HG03565 (cell line): ENCODE measurements at regions not wholly inside any gene's neighbourhood (a gene's known extent, or its start where the extent isn't known, plus 50 kb on each side); places are given as distances from the start of the nearest gene placed in this dataset.
"Not testable (repeated sequence)": the region's sequence is repeated elsewhere in the genome, so short reads cannot be mapped to it uniquely, and the experiment has no call there.

ENCODE experiments used
- ATAC-seq: cut with Tn5 transposase; IDR thresholded peaks from one replicate; pipeline ENCODE4 v1.9.1; 2021; ENCODE audit warnings: mild to moderate bottlenecking, moderate library complexity; ENCODE audit not compliant: unreplicated experiment

DNA sequence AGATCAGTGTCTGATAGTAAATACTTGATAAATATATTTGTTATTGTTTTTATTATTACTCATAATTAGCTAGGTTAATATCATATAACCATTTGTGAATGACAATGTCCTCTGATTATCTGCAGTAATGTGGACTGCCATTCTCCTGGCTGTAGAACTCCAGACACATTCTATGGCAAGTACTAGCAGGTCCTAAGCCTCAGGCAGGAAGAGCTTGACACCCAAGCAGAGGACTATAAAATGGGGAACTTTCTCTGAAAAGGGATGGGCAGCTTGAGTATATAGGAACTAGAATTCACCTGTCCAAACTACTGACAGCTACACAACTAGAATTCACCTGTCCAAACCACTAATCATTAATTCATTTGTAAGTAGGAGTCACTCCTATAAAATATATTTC, 649.4 kb downstream of the CPS1 start:
- no peak for ATAC-seq

DNA sequence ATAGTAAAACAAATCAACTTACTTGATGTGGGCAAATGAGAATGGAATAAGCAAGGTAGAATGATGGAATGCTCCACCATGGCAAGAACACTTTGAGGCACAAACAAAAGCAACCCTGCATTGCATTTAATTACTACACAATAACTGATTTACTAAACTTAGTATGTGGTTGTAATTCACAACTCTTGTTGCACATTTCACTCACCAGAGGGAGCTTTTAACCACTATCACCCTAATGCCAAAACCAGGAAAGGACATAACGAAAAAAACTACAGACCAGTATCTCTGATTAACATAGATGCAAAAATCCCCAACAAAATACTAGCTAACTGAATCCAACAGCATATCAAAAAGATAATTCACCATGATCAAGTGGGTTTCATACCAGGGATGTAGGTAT, 659.8 kb downstream of the CPS1 start:
- no peak for ATAC-seq

DNA sequence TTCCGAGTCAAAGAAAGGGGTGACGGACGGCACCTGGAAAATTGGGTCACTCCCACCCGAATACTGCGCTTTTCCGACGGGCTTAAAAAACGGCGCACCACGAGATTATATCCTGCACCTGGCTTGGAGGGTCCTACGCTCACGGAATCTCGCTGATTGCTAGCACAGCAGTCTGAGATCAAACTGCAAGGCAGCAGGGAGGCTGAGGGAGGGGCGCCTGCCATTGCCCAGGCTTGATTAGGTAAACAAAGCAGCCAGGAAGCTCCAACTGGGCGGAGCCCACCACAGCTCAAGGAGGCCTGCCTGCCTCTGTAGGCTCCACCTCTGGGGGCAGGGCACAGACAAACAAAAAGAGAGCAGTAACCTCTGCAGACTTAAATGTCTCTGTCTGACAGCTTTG, 663.1 kb downstream of the CPS1 start:
- ATAC-seq, result not testable (repeated sequence)

DNA sequence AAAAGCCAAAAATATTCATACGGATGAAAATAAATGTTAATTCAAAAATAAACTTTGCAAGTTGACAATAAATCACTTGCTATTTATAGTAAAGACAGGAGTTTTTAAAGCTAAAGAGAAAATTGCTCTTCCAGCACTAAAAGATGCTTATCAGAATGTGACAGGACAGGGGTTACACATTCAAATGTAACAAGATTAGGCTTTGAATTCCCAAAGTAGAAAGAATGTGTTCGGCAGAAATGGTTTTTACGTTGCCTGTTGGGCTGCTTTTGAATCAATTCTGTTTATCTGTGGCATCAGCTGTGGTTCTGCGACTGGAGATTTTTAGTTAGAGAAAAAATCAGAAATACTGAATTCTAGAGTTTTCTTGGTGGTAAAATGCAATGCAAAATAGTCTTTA, 669.4 kb downstream of the CPS1 start:
- ATAC-seq, result no peak

DNA sequence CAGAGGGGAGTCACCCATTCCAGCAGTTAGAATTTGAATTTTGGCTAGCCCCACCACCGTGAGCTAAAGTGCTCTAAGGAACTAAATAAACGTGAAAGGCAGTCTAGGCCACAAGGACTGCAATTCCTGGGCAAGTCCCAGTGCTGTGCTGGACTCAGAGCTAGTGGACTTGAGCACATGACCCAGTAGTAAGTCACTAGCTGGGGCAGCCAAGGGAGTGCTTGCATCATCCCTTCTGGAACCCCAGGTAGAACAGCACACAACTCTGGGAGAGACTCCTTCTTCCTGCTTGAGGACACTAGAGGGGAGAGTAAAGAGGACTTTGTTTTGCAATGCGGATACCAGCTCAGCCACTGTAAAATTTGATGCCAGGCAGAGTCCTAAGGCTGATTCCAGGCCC, 672.2 kb downstream of the CPS1 start:
- no peak for ATAC-seq

DNA sequence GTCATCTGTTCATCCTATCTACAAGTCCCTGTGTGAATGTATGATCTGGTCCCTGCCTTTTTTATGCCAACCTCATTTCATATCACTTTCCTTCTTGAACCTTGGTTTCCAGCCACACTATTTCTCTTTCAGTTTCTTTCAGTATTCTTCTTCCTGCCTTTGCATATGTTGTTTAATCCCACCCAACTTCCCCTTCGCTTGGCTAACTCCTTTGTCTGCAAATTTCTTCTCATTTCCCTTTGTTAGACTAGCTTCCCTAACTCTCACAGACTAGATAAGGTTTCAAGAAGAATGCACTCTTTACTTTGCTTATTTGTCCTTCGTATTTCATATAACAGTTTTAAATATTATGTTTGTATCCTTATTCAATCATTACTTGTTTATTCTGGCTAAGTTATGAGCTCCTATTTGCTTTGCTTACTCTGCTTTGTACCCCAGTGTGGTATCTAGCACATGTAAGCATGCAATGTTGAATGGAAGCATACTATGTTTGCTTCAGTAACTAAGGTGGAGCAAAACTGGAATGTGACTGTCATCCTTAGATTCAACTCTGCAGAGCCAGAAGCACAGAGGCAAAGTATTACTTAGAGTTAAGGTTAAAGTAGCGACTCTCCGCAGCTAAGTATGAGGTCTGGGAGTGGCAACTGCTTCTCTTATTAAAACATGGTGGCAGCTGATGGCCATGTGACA, 681.3 kb downstream of the CPS1 start:
- ATAC-seq, result no peak

DNA sequence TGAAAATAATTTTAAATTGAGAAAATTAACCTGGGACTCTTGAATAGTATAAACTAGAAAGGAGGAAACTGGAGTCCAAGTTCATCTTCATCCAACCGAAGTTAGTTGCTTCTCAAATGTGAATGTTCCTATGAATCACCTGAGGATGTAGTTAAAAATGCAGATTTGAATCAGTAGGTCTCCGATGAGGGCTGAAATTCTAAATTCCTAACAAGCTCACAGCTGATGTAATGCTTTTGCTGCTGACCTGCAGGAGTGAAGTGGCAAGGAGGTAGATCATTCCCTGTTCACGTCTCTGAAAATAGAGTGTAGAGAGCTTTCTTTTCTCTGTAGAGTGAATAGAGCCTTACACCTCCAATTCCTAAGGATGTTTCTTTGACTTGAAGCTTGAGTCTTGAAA, 685.5 kb downstream of the CPS1 start:
- ATAC-seq, result no peak

DNA sequence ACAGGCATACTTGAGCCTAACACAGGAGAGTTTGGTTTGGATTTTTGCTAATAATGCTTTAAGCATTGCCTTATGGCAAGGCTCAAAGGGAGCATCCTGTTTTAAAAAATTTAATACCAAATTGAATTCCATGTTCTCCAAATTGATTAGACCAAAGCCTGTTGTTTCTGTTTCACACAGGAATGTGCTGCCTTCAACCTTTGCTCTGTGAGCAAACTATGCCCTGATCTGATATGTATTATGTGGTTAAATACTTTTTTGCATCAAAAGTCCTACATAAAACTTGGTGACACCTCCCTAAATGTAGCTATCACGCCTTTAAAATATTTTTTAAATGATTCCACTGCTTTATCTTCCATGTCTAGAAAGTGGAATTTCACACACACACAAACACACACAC, 691.4 kb downstream of the CPS1 start:
- ATAC-seq, result no peak

DNA sequence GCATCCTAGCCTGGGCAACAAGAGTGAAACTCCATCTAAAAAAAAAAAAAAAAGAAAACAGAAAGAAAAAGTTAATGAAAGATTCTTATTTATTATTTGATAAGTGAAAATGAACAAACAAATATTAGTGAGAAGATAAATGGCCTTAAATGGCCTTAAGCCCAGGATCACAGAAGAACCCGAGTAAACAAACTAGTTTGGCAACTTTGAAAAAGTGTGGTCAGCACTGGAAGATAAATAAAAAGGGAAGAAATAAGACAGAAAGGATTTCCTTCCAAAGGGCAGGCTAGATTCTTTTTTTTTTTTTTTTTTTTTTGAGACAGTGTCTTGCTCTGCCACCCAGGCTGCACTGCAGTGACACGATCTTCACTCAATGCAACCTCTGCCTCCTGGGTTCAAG, 692.4 kb downstream of the CPS1 start:
- ATAC-seq, result no peak

DNA sequence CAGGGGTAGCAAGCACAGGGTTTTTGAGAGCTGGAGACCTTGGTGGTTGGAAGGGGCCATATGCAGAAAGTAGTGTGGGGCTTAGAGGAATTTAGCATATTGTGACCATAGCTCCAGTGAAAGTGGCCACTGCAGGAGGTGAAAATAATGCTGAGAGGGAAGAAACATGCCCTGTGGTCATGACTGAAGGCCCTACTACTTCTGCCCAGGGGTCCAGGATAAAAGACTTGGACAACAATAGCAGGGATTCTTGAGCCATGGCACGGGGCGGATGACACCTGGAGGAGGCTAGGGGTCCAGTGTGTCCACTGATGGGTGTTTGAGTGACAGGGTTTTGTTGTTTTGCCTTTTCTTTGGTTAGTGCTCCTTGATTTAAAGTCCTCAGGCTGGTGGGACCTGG, 694.6 kb downstream of the CPS1 start:
- no peak for ATAC-seq

DNA sequence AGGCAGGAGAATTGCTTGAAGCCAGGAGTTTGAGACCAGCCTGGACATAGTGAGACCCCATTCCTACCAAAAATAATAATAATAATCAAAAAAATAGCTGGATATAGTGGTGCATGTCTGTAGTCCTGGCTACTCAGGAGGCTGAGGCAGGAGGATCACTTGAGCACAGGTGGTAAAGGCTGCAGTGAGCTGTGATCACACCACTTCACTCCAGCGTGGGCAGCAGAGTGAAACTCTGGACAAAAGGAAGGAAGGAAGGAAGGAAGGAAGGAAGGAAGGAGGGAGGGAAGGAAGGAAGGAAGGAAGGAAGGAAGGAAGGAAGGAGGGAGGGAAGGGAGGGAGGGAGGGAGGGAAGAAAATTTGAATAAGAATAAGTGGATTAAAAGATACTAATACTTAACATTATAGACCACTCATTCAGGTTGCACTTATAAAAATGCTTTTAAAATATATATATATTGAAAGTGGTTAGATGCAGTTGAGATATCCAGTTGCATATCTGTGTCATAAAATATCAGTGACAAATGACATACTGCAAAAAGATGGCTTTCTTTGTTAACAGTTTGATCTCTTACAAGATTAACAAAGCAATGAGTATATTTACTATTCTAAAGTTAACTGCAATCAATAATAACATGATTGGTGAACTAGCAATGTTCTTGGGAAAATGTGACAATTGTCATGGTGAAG, 702.4 kb downstream of the CPS1 start:
- no peak for ATAC-seq

DNA sequence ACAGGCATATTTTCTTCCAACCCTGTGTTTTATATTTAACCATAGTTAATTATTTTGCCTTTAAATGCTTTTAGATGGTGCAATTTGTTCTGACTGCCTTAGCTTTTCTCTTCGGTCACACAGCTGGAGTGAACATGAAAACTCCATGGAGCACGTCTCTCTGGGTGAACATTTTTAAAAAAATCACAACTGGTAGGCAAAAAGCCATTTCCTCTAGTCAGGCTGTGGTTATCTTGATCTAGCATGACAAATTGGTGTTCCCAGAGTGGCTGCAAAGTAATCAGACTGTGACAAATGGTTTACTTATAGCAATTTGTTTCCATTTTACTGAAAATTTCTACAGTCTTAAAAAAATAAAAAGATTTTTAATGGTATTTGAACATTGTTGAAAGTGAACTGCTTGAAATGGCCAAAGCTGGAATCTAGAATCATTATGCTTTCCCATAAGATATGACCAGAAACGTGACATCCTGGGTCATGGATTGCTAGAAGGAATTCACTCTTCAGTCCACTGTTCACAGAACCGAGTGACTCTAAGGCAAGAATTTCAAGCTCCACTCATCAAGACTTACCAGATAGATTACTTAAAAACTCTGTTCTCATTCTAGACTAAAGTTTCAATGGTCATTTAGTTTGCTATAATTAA, 703.6 kb downstream of the CPS1 start:
- no peak for ATAC-seq

DNA sequence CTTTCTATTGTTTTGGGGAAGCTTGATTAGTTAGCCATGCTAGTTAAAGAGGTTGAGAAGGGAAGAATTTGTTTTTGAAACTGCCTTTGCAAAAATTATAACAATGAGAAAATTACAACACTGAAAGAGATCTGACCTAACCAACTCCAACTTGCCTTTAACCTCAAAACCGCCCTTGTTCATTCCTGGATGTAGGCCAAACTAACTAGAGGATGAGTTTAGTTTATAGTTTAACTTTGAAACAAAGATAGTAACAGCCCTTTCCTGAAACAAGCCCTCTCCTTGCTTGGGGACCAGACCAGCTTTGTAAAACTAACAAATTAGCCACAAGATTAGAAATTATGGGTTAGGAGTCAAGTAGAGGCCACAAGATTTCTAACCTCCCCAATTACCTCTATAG, 713.9 kb downstream of the CPS1 start:
- no peak for ATAC-seq

DNA sequence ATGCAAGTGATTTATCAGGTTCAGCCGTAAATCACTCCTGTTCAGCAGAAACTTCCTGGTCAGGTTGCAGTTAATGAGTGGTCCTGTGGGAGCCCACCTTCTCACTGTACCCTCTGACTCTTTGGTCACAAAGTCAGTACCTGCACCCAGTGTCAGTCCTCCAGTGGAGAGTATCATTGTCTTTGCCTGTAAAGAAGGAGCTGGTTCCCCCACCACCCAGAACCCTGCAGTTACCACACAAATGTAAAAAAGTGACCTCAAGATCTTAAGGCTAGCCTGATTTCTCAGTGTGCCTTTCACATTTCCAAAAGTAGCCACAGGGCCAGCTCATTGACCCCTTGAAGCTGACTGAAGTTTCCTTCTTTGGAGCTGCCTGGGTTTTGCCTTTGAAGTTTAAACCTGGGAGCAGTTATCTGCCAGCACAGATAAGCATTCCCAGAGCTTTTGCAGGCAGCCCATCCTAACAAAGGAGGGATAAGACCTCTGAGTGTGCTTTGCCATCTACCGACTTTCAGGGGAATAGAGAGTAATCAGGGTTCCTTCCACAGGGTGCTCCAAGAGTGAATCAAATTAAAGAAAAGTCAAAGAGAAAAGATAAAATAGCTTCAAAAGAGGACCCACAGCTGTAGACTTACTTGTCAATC, 725.2 kb downstream of the CPS1 start:
- no peak for ATAC-seq

DNA sequence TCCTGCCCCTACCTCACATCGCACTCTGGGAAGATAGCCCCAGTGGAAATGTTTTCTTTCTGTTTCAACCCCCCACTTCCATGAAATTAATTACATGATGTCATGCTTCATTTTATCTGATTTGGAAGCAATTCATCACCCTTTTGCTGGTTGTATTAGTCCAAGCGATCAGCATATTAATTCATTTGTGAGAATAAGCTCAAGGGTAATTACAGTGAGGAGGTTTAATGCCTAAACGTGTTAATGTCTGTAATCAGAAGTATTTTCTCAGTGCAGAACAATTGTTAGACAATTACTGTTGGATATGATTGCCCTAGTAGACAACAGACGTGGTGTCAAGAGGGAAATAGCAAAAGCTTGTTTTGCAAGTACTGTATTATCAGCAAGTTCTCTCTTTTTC, 746.3 kb downstream of the CPS1 start:
- ATAC-seq, result no peak

DNA sequence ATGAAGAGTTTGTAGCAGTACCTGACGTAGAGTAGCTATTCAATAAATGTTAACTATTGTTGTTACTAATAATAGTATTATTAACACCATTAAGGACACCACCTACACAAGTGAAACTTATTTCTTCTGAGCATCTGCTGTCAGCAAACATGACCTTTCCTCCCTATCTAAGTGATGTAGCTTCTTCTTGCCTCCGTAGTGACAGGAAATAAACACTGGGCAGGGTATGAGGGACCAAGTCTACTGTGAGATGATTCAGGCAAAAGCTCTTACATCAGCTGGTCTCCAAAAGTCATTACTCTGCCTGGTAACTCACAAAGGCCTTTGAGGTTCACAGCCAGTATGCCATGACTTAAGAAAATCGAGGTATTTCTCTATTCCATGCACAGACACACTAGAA, 750.5 kb downstream of the CPS1 start:
- no peak for ATAC-seq
